ENCODE measurements at regions not wholly inside any gene's neighbourhood (a gene's known extent, or its start where the extent isn't known, plus 50 kb on each side); places are given as distances from the start of the nearest gene placed in this dataset.
"Not testable (repeated sequence)": the region's sequence is repeated elsewhere in the genome, so short reads cannot be mapped to it uniquely, and the experiment has no call there.

GRCh38 chr15:94858920-94859319 is 627.6 kb downstream of the MCTP2 start:
- intact Hi-C loops (cut with micrococcal nuclease), result no loop called here
- CTCF ChIA-PET, result no interaction called here
- Mint-ChIP-seq H3K4me3 (no peak overlapping the region), H3K9me3 (no peaks in the 10 kb centered on the region), H3K27me3 (peaks cover 2% of the 10 kb centered on the region), H3K27ac (no peak overlapping the region), H3K4me1 (ENCODE audit: low read depth) (no peaks in the 10 kb centered on the region), H3K36me3 (ENCODE audit: low read depth) (no peaks in the 10 kb centered on the region)
- POLR2A ChIA-PET, result no interaction called here
- ATAC-seq (no peak), DNase-seq (no peak)
- no peak for TF ChIP-seq CTCF (IDR thresholded peaks at IDR 0.05)

- CTCF ChIA-PET, result interaction anchor here (0.6 kb wide), 1 partner anchor 775 kb away, joined by 3 read pairs; no protein-coding TSS in a partner anchor
- Mint-ChIP-seq H3K27ac (no peak overlapping the region), H3K9me3 (no peaks in the 10 kb centered on the region), H3K27me3 (peaks cover 2% of the 10 kb centered on the region), H3K4me1 (ENCODE audit: low read depth) (no peaks in the 10 kb centered on the region), H3K4me3 (no peak overlapping the region), H3K36me3 (ENCODE audit: low read depth) (no peaks in the 10 kb centered on the region)
- POLR2A ChIA-PET, result no interaction called here
- DNase-seq (no peak), ATAC-seq (no peak)
- no peak for TF ChIP-seq CTCF (IDR thresholded peaks at IDR 0.05)
- intact Hi-C loops (cut with micrococcal nuclease), result no loop called here
Measured at GRCh38 chr15:94864600-94864999, 633.2 kb downstream of the MCTP2 start.

GRCh38 chr15:94868265-94868664 is 636.9 kb downstream of the MCTP2 start:
- ATAC-seq, H3K27me3 Mint-ChIP-seq, POLR2A ChIA-PET: not testable (repeated sequence)

GRCh38 chr15:94875550-94875949 is 644.2 kb downstream of the MCTP2 start:
- no peak overlapping the region for H3K27ac Mint-ChIP-seq
- CTCF ChIA-PET, result no interaction called here
- DNase-seq, result no peak
- no peak overlapping the region for H3K4me3 Mint-ChIP-seq
- POLR2A ChIA-PET, result no interaction called here
- no peak for TF ChIP-seq CTCF (IDR thresholded peaks at IDR 0.05)
- peaks cover 8% of the 10 kb centered on the region for H3K9me3 Mint-ChIP-seq
- H3K4me1 Mint-ChIP-seq (ENCODE audit: low read depth), result no peaks in the 10 kb centered on the region
- H3K27me3 Mint-ChIP-seq, result no peaks in the 10 kb centered on the region
- no peaks in the 10 kb centered on the region for H3K36me3 Mint-ChIP-seq (ENCODE audit: low read depth)
- intact Hi-C loops (cut with micrococcal nuclease), result no loop called here
- ATAC-seq, result no peak

More at GRCh38 chr15:94868265-94868664, 636.9 kb downstream of the MCTP2 start:
- H3K27ac Mint-ChIP-seq; DNase-seq; CTCF ChIA-PET; H3K9me3 Mint-ChIP-seq; H3K4me3 Mint-ChIP-seq; H3K36me3 Mint-ChIP-seq (ENCODE audit: low read depth); H3K4me1 Mint-ChIP-seq (ENCODE audit: low read depth); intact Hi-C loops (cut with micrococcal nuclease): not testable (repeated sequence)

GRCh38 chr15:94877833-94878232 is 646.5 kb downstream of the MCTP2 start:
- Mint-ChIP-seq H3K36me3 (ENCODE audit: low read depth) (no peaks in the 10 kb centered on the region), H3K27ac (no peak overlapping the region), H3K9me3 (peaks cover 8% of the 10 kb centered on the region), H3K4me3 (no peak overlapping the region), H3K27me3 (no peaks in the 10 kb centered on the region), H3K4me1 (ENCODE audit: low read depth) (no peaks in the 10 kb centered on the region)
- ChIA-PET POLR2A (no interaction called here), CTCF (no interaction called here)
- no peak for ATAC-seq
- intact Hi-C loops (cut with micrococcal nuclease), result no loop called here
- no peak for TF ChIP-seq CTCF (IDR thresholded peaks at IDR 0.05)
- no peak for DNase-seq

Data from activated CD8-positive, alpha-beta T cell treated with anti-CD3 and anti-CD28 coated beads for 36 hours (primary cell).